ENCODE measurements at regions not wholly inside any gene's neighbourhood (a gene's known extent, or its start where the extent isn't known, plus 50 kb on each side); places are given as distances from the start of the nearest gene placed in this dataset.

DNA sequence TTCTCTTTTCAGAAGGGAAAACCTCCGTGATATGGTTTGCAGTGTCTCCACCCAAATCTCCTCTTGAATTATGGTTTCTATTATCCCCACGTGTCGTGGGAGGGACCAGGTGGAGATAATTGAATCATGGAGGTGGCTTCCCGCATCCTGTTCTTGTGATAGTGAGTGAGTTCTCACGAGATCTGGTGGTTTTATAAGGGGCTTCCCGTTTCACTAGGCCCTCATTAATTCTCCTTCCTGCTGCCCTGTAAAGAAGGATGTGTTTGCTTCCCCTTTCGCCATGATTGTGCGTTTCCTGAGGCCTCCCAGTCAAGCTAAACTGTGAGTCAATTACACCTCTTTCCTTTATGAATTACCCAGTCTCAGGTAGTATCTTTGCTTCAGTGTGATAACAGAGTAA is 692.7 kb upstream of the GRM7 start:
- TF ChIP-seq, protein P1, sequence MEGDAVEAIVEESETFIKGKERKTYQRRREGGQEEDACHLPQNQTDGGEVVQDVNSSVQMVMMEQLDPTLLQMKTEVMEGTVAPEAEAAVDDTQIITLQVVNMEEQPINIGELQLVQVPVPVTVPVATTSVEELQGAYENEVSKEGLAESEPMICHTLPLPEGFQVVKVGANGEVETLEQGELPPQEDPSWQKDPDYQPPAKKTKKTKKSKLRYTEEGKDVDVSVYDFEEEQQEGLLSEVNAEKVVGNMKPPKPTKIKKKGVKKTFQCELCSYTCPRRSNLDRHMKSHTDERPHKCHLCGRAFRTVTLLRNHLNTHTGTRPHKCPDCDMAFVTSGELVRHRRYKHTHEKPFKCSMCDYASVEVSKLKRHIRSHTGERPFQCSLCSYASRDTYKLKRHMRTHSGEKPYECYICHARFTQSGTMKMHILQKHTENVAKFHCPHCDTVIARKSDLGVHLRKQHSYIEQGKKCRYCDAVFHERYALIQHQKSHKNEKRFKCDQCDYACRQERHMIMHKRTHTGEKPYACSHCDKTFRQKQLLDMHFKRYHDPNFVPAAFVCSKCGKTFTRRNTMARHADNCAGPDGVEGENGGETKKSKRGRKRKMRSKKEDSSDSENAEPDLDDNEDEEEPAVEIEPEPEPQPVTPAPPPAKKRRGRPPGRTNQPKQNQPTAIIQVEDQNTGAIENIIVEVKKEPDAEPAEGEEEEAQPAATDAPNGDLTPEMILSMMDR (IDR thresholded peaks at IDR 0.05) = no peak
- TF ChIP-seq POLR2A (IDR thresholded peaks at IDR 0.05; ENCODE audit: low read depth) (no peak), POLR2AphosphoS5 (IDR thresholded peaks at IDR 0.05) (no peak)
